Caco-2 (cell line): ENCODE measurements at regions not wholly inside any gene's neighbourhood (a gene's known extent, or its start where the extent isn't known, plus 50 kb on each side); places are given as distances from the start of the nearest gene placed in this dataset.

Source experiments
- BruUV-seq: library from RNA; stranded (reverse); fragments of 400-500 nt; replicated peaks from 2 replicates; lab custom pipeline; 2021; lab: Mats Ljungman, UMichigan
- CTCF ChIA-PET: fragments of 300-600 bp; sonication (Branson Sonifier 250); formaldehyde crosslinking; loops from one replicate; lab custom pipeline; 2022; ENCODE audit warnings: antibody characterized with exemption; lab: Charles Lee
- POLR2A ChIA-PET: fragments of 300-600 bp; sonication (Branson Sonifier 250); formaldehyde crosslinking; loops from one replicate; lab custom pipeline; 2022; ENCODE audit warnings: antibody characterized with exemption; lab: Charles Lee
- DNase-seq, 2 experiments: peaks; one replicate each; pipeline versions ENCODE4 v3.0.0 to v3.0.0-alpha.2; 2020 to 2022
- H3K27me3 ChIP-seq: replicated peaks from 2 replicates; pipeline ENCODE4 v1.6.0; 2011; ENCODE audit warnings: low read length; ENCODE audit not compliant: control insufficient read depth, insufficient read depth
- H3K36me3 ChIP-seq: 2 replicates; pipeline ENCODE4 v1.5.1; 2011; ENCODE audit warnings: low read length; ENCODE audit not compliant: control insufficient read depth, insufficient read depth
- H3K4me1 ChIP-seq: fragments of 250-450 bp; sonication (Bioruptor Pico); 2 replicates; pipeline ENCODE4 v1.5.1; 2020; ENCODE audit warnings: mild to moderate bottlenecking
- H3K4me3 ChIP-seq: 2 replicates; pipeline ENCODE4 v1.5.1; 2011; ENCODE audit warnings: low read depth, mild to moderate bottlenecking, control low read depth, low read length
- H3K9me3 ChIP-seq: fragments of 250-450 bp; sonication (Bioruptor Pico); 2 replicates; pipeline ENCODE4 v1.5.1; 2020; ENCODE audit warnings: mild to moderate bottlenecking, moderate library complexity
- H3K27ac Mint-ChIP-seq: one replicate; pipeline ENCODE4 v1.8.0; 2022; ENCODE audit warnings: mixed read lengths; ENCODE audit not compliant: unreplicated experiment
- H3K27me3 Mint-ChIP-seq: one replicate; pipeline ENCODE4 v1.8.0; 2022; ENCODE audit warnings: mixed read lengths; ENCODE audit not compliant: insufficient read depth, unreplicated experiment
- H3K36me3 Mint-ChIP-seq: one replicate; pipeline ENCODE4 v1.8.0; 2022; ENCODE audit warnings: mild to moderate bottlenecking, mixed read lengths; ENCODE audit not compliant: insufficient read depth, unreplicated experiment
- H3K4me1 Mint-ChIP-seq: one replicate; pipeline ENCODE4 v1.8.0; 2022; ENCODE audit warnings: low read depth, mixed read lengths; ENCODE audit not compliant: unreplicated experiment
- H3K4me3 Mint-ChIP-seq: one replicate; pipeline ENCODE4 v1.8.0; 2022; ENCODE audit warnings: mild to moderate bottlenecking, moderate library complexity, mixed read lengths; ENCODE audit not compliant: unreplicated experiment
- H3K9me3 Mint-ChIP-seq: one replicate; pipeline ENCODE4 v1.8.0; 2022; ENCODE audit warnings: mixed read lengths; ENCODE audit not compliant: unreplicated experiment
- intact Hi-C: fragments of 100-400 bp; cut with micrococcal nuclease; formaldehyde crosslinking; loops from one replicate; pipeline ENCODE4 v1.10.0; 2022; ENCODE audit not compliant: unreplicated experiment
- TF ChIP-seq, protein P1 (sequence below), 2 experiments: fragments of 200-600 bp in 1 of 2; IDR thresholded peaks; 1 replicate in 1 of 2; 2 replicates in 1 of 2; pipeline versions ENCODE4 v1.5.1 to v1.8.0; 2011 to 2022; ENCODE audit warnings: antibody characterized with exemption in 1 of 2, control low read depth in 1 of 2, inconsistent platforms in 1 of 2, low read depth in 1 of 2, low read length in 1 of 2, mild to moderate bottlenecking in 1 of 2, moderate library complexity in 1 of 2; ENCODE audit not compliant: insufficient read depth in 1 of 2, severe bottlenecking in 1 of 2, unreplicated experiment in 1 of 2

- ChIA-PET CTCF (interaction anchor here (0.7 kb wide), 1 partner anchor 446 kb away, joined by 3 read pairs; no protein-coding TSS in a partner anchor), POLR2A (no interaction called here)
- DNase-seq: no peak
These were observed 189.5 kb upstream of the LYZL1 start for GRCh38 chr10:29099415-29099814.

DNA sequence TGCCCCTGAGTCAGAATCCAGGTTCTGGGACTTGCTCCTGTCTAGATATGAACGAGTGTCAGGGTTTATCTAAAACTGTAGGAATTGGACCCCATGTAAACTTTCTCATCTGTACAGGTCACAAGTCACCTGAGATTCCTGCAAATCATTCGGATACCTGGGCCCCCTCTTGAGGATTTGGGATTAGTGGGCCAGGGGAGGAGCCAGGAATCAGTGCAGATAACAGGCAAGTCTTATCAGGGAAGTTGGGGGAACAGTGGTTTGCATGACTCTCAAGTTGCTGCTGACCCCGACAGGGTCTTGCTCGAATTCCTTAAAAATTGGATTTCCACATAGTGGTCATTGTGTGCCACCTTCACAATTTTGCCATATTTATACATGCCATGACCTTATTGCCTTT lies 188.4 kb upstream of the LYZL1 start:
- Mint-ChIP-seq H3K9me3 (no peaks in the 10 kb centered on the region), H3K4me1 (peaks cover 60% of the 10 kb centered on the region), H3K27ac (peak overlapping the region; percentile 87), H3K36me3 (no peaks in the 10 kb centered on the region), H3K27me3 (no peaks in the 10 kb centered on the region), H3K4me3 (no peak overlapping the region)
- DNase-seq: no peak
- Histone ChIP-seq H3K4me3 (no peak overlapping the region), H3K9me3 (0 out of 2 replicates have a peak, but pooled peaks cover 6% of the 10 kb centered on the region), H3K36me3 (no peaks in the 10 kb centered on the region; the same call in 1 of the 2 replicates), H3K27me3 (no peaks in the 10 kb centered on the region), H3K4me1 (peaks cover 53% of the 10 kb centered on the region)
- intact Hi-C loops: loop anchor here (10.0 kb wide), 1 partner anchor 76 kb away; no protein-coding TSS in a partner anchor
- no TSS peak for BruUV-seq
- TF ChIP-seq, protein P1, sequence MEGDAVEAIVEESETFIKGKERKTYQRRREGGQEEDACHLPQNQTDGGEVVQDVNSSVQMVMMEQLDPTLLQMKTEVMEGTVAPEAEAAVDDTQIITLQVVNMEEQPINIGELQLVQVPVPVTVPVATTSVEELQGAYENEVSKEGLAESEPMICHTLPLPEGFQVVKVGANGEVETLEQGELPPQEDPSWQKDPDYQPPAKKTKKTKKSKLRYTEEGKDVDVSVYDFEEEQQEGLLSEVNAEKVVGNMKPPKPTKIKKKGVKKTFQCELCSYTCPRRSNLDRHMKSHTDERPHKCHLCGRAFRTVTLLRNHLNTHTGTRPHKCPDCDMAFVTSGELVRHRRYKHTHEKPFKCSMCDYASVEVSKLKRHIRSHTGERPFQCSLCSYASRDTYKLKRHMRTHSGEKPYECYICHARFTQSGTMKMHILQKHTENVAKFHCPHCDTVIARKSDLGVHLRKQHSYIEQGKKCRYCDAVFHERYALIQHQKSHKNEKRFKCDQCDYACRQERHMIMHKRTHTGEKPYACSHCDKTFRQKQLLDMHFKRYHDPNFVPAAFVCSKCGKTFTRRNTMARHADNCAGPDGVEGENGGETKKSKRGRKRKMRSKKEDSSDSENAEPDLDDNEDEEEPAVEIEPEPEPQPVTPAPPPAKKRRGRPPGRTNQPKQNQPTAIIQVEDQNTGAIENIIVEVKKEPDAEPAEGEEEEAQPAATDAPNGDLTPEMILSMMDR (IDR thresholded peaks at IDR 0.05; ENCODE audit: insufficient read depth in 1 of 2, low read depth in 1 of 2, low read length in 1 of 2, severe bottlenecking in 1 of 2, unreplicated experiment in 1 of 2): no peak
- POLR2A ChIA-PET: no interaction called here
- CTCF ChIA-PET: interaction anchor here (0.6 kb wide), 1 partner anchor 22 kb away, joined by 3 read pairs; no protein-coding TSS in a partner anchor

More at GRCh38 chr10:29099415-29099814, 189.5 kb upstream of the LYZL1 start:
- Mint-ChIP-seq H3K27ac (peak overlapping the region; percentile 87), H3K4me1 (peaks cover 49% of the 10 kb centered on the region), H3K27me3 (no peaks in the 10 kb centered on the region), H3K4me3 (no peak overlapping the region), H3K36me3 (no peaks in the 10 kb centered on the region), H3K9me3 (peaks cover under 1% of the 10 kb centered on the region)
- Histone ChIP-seq H3K27me3 (no peaks in the 10 kb centered on the region), H3K4me3 (no peak overlapping the region), H3K4me1 (peaks cover 42% of the 10 kb centered on the region), H3K36me3 (no peaks in the 10 kb centered on the region; the same call in 1 of the 2 replicates), H3K9me3 (0 out of 2 replicates have a peak, but pooled peaks cover 6% of the 10 kb centered on the region)
- TF ChIP-seq, protein P1 (IDR thresholded peaks at IDR 0.05; ENCODE audit: insufficient read depth in 1 of 2, low read depth in 1 of 2, low read length in 1 of 2, severe bottlenecking in 1 of 2, unreplicated experiment in 1 of 2): no peak
- BruUV-seq: no TSS peak
- intact Hi-C loops: no loop called here

DNA sequence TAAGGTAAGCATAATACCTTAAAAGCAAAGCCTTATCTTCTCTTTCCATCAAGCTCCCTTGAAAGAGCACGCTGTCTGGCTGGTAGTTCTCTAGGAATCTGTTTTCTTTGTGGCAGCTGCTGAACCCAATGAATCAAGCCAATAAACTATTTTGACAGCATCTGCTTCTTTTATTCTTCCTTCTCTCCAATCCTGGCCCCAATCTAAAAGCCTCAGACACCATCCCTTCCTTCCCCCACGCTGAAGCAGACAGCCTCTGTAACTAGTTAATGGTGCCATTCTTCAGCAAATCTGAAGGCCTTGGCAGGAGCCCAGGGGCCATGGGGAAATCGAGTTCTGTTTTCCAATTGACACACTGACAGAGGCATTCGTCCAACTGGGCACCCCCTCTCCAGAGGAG lies 186.6 kb upstream of the LYZL1 start:
- CTCF ChIA-PET: interaction anchor here (0.7 kb wide), 1 partner anchor 184 kb away, joined by 4 read pairs; no protein-coding TSS in a partner anchor
- POLR2A ChIA-PET: no interaction called here

More for the DNA sequence above, 186.6 kb upstream of the LYZL1 start:
- no peak overlapping the region for H3K4me3 Mint-ChIP-seq
- Histone ChIP-seq H3K36me3 (no peaks in the 10 kb centered on the region), H3K9me3 (0 out of 2 replicates have a peak, but pooled peaks cover 6% of the 10 kb centered on the region), H3K27me3 (no peaks in the 10 kb centered on the region), H3K4me3 (no peak overlapping the region), H3K4me1 (peaks cover 70% of the 10 kb centered on the region)
- H3K4me1 Mint-ChIP-seq: peaks cover 71% of the 10 kb centered on the region
- intact Hi-C loops: loop anchor here (10.0 kb wide), 1 partner anchor 77 kb away; no protein-coding TSS in a partner anchor
- TF ChIP-seq, protein P1 (IDR thresholded peaks at IDR 0.05; ENCODE audit: insufficient read depth in 1 of 2, low read depth in 1 of 2, low read length in 1 of 2, severe bottlenecking in 1 of 2, unreplicated experiment in 1 of 2): no peak
- H3K9me3 Mint-ChIP-seq: no peaks in the 10 kb centered on the region
- BruUV-seq: no TSS peak
- H3K27ac Mint-ChIP-seq: peak overlapping the region; percentile 62
- H3K27me3 Mint-ChIP-seq: no peaks in the 10 kb centered on the region
- no peak for DNase-seq
- H3K36me3 Mint-ChIP-seq: peaks cover 7% of the 10 kb centered on the region
